ENCODE measurements at regions not wholly inside any gene's neighbourhood (a gene's known extent, or its start where the extent isn't known, plus 50 kb on each side); places are given as distances from the start of the nearest gene placed in this dataset.

GRCh38 chr5:66517351-66517750 lies 78.8 kb upstream of the MAST4 start:
- no peaks in the 10 kb centered on the region for H3K36me3 ChIP-seq (ENCODE audit: insufficient read depth, insufficient read length, low read length)
- no peaks in the 10 kb centered on the region for H3K27me3 ChIP-seq (ENCODE audit: insufficient read depth, insufficient read length)
- H3K4me1 ChIP-seq (ENCODE audit: insufficient read depth, insufficient read length) = no peaks in the 10 kb centered on the region
- no peak for TF ChIP-seq SUZ12 (IDR thresholded peaks at IDR 0.05; ENCODE audit: extremely low read depth, insufficient read depth, insufficient read length)
- TF ChIP-seq YY1 (IDR thresholded peaks at IDR 0.05; ENCODE audit: insufficient read depth, insufficient read length) = no peak
- TF ChIP-seq ZNF274 (IDR thresholded peaks at IDR 0.05; ENCODE audit: low read depth, low read length) = no peak
- DNase-seq (ENCODE audit: low read depth, low spot score) = no peak
- H3K4me3 ChIP-seq (ENCODE audit: insufficient read length, low read depth) = no peak overlapping the region
- H3K9me3 ChIP-seq (ENCODE audit: insufficient read depth, low read length) = peaks cover 17% of the 10 kb centered on the region
- no peak overlapping the region for H3K9ac ChIP-seq (ENCODE audit: insufficient read length, low read depth)

DNA sequence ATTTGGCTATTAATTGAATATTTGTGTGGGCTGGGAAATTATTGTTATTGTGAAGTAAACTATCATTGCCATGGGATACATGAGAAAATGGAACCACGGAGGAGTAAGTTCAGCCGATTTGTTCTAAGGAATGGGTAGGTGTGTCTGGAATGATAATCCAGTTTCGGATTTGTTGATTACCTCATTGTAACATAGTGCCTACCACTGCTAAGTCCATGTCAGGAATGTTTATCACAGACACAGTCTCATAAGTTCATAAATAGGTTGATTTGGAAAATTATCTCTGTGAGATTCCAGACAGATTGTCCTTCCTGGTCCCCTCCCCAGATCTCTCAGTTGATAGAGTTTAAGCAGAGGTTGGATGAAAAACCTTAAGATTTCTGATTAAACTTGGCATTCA lies 78.1 kb upstream of the MAST4 start:
- no peak overlapping the region for H3K4me3 ChIP-seq (ENCODE audit: insufficient read length, low read depth)
- no peaks in the 10 kb centered on the region for H3K36me3 ChIP-seq (ENCODE audit: insufficient read depth, insufficient read length, low read length)
- no peak for DNase-seq (ENCODE audit: low read depth, low spot score)
- H3K4me1 ChIP-seq (ENCODE audit: insufficient read depth, insufficient read length) = no peaks in the 10 kb centered on the region
- H3K27me3 ChIP-seq (ENCODE audit: insufficient read depth, insufficient read length) = no peaks in the 10 kb centered on the region
- H3K9me3 ChIP-seq (ENCODE audit: insufficient read depth, low read length) = peaks cover 17% of the 10 kb centered on the region
- H3K9ac ChIP-seq (ENCODE audit: insufficient read length, low read depth) = no peak overlapping the region
- TF ChIP-seq ZNF274 (IDR thresholded peaks at IDR 0.05; ENCODE audit: low read depth, low read length) = no peak
- no peak for TF ChIP-seq YY1 (IDR thresholded peaks at IDR 0.05; ENCODE audit: insufficient read depth, insufficient read length)

GRCh38 chr5:66518753-66519152 lies 77.4 kb upstream of the MAST4 start:
- DNase-seq (ENCODE audit: low read depth, low spot score) = no peak

DNA sequence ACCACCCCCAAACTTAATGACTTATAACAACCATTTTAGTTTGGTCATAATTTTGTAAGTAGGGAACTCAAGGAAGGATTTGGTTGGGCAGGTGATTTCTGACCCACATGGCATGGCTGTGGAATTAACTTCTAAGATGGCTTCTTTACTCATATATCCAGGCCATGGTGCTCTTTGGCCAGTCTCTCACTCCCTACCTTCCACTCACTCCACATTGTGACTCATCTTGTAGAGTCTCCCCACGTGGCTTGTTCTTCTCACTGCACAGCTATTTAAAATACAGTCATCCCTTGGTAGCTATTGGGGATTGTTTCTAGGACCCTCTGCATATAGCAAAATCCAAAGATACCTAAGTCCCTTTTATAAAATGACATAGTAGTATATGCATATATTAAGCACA lies 76.6 kb upstream of the MAST4 start:
- H3K9ac ChIP-seq (ENCODE audit: insufficient read length, low read depth) = no peak overlapping the region
- no peaks in the 10 kb centered on the region for H3K27me3 ChIP-seq (ENCODE audit: insufficient read depth, insufficient read length)
- H3K4me1 ChIP-seq (ENCODE audit: insufficient read depth, insufficient read length) = no peaks in the 10 kb centered on the region
- no peaks in the 10 kb centered on the region for H3K36me3 ChIP-seq (ENCODE audit: insufficient read depth, insufficient read length, low read length)
- no peak overlapping the region for H3K4me3 ChIP-seq (ENCODE audit: insufficient read length, low read depth)
- H3K9me3 ChIP-seq (ENCODE audit: insufficient read depth, low read length) = peaks cover 17% of the 10 kb centered on the region
- no peak for DNase-seq (ENCODE audit: low read depth, low spot score)
- TF ChIP-seq ZNF274 (IDR thresholded peaks at IDR 0.05; ENCODE audit: low read depth, low read length) (no peak), SUZ12 (IDR thresholded peaks at IDR 0.05; ENCODE audit: extremely low read depth, insufficient read depth, insufficient read length) (no peak), YY1 (IDR thresholded peaks at IDR 0.05; ENCODE audit: insufficient read depth, insufficient read length) (no peak)

More at GRCh38 chr5:66518753-66519152, 77.4 kb upstream of the MAST4 start:
- peaks cover 17% of the 10 kb centered on the region for H3K9me3 ChIP-seq (ENCODE audit: insufficient read depth, low read length)
- H3K4me1 ChIP-seq (ENCODE audit: insufficient read depth, insufficient read length) = no peaks in the 10 kb centered on the region
- TF ChIP-seq YY1 (IDR thresholded peaks at IDR 0.05; ENCODE audit: insufficient read depth, insufficient read length) = no peak
- no peak for TF ChIP-seq SUZ12 (IDR thresholded peaks at IDR 0.05; ENCODE audit: extremely low read depth, insufficient read depth, insufficient read length)
- TF ChIP-seq ZNF274 (IDR thresholded peaks at IDR 0.05; ENCODE audit: low read depth, low read length) = no peak
- H3K9ac ChIP-seq (ENCODE audit: insufficient read length, low read depth) = no peak overlapping the region
- no peak overlapping the region for H3K4me3 ChIP-seq (ENCODE audit: insufficient read length, low read depth)
- no peaks in the 10 kb centered on the region for H3K36me3 ChIP-seq (ENCODE audit: insufficient read depth, insufficient read length, low read length)
- H3K27me3 ChIP-seq (ENCODE audit: insufficient read depth, insufficient read length) = no peaks in the 10 kb centered on the region

GRCh38 chr5:66520854-66521253 lies 75.3 kb upstream of the MAST4 start:
- Histone ChIP-seq H3K4me1 (ENCODE audit: insufficient read depth, insufficient read length) (no peaks in the 10 kb centered on the region), H3K9me3 (ENCODE audit: insufficient read depth, low read length) (peaks cover 17% of the 10 kb centered on the region), H3K36me3 (ENCODE audit: insufficient read depth, insufficient read length, low read length) (no peaks in the 10 kb centered on the region), H3K4me3 (ENCODE audit: insufficient read length, low read depth) (no peak overlapping the region), H3K9ac (ENCODE audit: insufficient read length, low read depth) (no peak overlapping the region), H3K27me3 (ENCODE audit: insufficient read depth, insufficient read length) (no peaks in the 10 kb centered on the region)
- DNase-seq (ENCODE audit: low read depth, low spot score) = no peak
- no peak for TF ChIP-seq YY1 (IDR thresholded peaks at IDR 0.05; ENCODE audit: insufficient read depth, insufficient read length)
- TF ChIP-seq SUZ12 (IDR thresholded peaks at IDR 0.05; ENCODE audit: extremely low read depth, insufficient read depth, insufficient read length) = no peak
- no peak for TF ChIP-seq ZNF274 (IDR thresholded peaks at IDR 0.05; ENCODE audit: low read depth, low read length)

GRCh38 chr5:66527478-66528035 lies 68.6 kb upstream of the MAST4 start:
- DNase-seq (ENCODE audit: low read depth, low spot score) = no peak
- TF ChIP-seq ZNF274 (IDR thresholded peaks at IDR 0.05; ENCODE audit: low read depth, low read length) = no peak
- TF ChIP-seq YY1 (IDR thresholded peaks at IDR 0.05; ENCODE audit: insufficient read depth, insufficient read length) = no peak
- no peak for TF ChIP-seq SUZ12 (IDR thresholded peaks at IDR 0.05; ENCODE audit: extremely low read depth, insufficient read depth, insufficient read length)
- Histone ChIP-seq H3K9me3 (ENCODE audit: insufficient read depth, low read length) (no peaks in the 10 kb centered on the region), H3K36me3 (ENCODE audit: insufficient read depth, insufficient read length, low read length) (no peaks in the 10 kb centered on the region), H3K4me3 (ENCODE audit: insufficient read length, low read depth) (no peak overlapping the region), H3K9ac (ENCODE audit: insufficient read length, low read depth) (no peak overlapping the region), H3K4me1 (ENCODE audit: insufficient read depth, insufficient read length) (no peaks in the 10 kb centered on the region), H3K27me3 (ENCODE audit: insufficient read depth, insufficient read length) (no peaks in the 10 kb centered on the region)

- DNase-seq (ENCODE audit: low read depth, low spot score) = no peak
- no peak overlapping the region for H3K9ac ChIP-seq (ENCODE audit: insufficient read length, low read depth)
- TF ChIP-seq SUZ12 (IDR thresholded peaks at IDR 0.05; ENCODE audit: extremely low read depth, insufficient read depth, insufficient read length) (no peak), ZNF274 (IDR thresholded peaks at IDR 0.05; ENCODE audit: low read depth, low read length) (no peak), YY1 (IDR thresholded peaks at IDR 0.05; ENCODE audit: insufficient read depth, insufficient read length) (no peak)
- H3K36me3 ChIP-seq (ENCODE audit: insufficient read depth, insufficient read length, low read length) = no peaks in the 10 kb centered on the region
- H3K4me3 ChIP-seq (ENCODE audit: insufficient read length, low read depth) = no peak overlapping the region
- H3K4me1 ChIP-seq (ENCODE audit: insufficient read depth, insufficient read length) = no peaks in the 10 kb centered on the region
- no peaks in the 10 kb centered on the region for H3K9me3 ChIP-seq (ENCODE audit: insufficient read depth, low read length)
- H3K27me3 ChIP-seq (ENCODE audit: insufficient read depth, insufficient read length) = no peaks in the 10 kb centered on the region
Observed at GRCh38 chr5:66529182-66529581, 67.0 kb upstream of the MAST4 start.
